Limb (tissue), 2 donors: ENCODE measurements at regions not wholly inside any gene's neighbourhood (a gene's known extent, or its start where the extent isn't known, plus 50 kb on each side); places are given as distances from the start of the nearest gene placed in this dataset.

Source experiments
- DNase-seq, 2 donors: peaks; one replicate each; pipeline ENCODE4 v3.0.0-alpha.2; 2016; ENCODE audit errors: extremely low spot score in 2 of 2

DNA sequence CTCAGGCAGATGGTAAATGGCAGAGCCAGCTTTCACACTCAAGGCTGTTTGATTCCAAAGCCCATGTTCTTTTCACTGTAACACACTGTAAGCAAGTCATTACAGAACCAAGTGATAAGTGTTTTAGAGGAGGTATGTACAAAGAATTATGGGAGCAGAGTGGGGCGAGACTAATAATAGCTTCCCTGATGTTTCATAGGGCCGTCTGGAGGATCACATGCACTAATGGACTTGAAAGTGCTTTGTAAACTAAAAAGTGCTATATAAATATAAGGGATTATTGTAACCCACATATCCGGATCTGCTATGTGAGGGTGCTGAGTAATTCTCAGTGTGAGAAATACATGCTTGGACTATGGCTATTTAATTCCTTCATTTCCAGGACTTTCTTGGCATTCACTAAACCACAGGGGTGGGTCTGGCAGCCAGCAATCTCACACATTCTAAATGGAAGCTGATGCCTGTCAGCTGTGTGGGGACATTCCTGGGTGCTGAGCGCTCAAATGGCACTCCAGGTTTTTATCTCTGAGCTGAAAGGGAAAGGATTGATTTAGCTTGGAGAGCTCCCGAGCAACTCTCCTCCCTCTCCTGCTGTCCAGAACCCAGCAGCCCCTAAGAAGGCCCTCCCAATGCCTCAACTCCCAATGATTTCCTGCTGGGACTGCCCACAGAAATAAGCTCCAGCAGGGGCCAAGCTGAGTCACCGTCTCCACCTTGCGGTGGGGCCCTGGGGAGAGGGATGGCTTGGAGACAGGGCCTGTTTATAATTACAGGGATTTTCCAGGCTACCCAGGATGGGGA lies 222.8 kb downstream of the SOX11 start:
- DNase-seq, result peak; percentile 50 to 59

DNA sequence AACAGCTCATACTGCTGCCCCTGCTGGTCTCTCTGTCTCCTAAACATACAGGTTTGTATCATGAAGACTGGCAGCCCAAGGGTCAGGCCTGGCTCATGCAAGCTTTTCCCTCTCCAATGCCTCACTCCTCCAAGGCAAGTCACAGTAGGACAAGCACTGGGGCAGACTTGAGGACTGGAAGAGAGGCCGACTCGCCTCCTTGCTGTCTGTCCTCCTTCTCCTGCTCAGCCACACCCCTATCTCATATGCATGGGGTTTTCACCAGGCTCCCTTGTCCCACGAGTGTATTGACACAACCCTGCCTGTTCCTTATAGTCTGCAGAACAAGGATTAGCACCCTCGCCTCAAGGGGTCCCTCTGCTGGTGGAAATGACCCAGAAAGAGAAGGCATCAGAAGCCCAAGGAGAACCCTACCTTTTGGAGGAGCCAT lies 223.7 kb downstream of the SOX11 start:
- no peak for DNase-seq

DNA sequence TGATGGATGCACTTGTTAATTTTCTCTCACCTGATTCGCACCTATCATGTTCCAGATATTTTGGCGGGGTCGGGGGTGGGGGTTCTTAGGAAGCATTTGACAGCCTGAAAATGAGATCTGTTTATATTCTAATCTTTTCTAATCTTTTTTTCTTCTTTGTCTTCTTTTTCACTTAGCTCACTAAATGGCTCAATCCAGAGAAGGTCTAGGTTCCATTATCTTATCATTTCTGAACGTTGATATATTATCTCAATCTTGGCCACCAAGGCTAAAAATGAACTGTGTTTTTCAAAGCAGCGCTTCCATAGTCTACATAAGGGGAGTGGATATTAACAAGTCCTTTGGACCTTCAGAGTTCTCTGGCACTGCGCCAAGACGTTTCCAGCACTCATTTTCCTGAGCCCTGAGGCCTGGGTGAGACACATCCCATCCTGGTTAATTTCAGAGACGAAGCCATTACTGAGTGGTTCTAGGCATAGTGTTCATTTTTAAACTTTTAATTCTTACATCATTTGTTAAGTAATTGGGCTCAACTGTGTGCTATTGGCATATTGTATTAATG lies 229.0 kb downstream of the SOX11 start:
- DNase-seq, result no peak

DNA sequence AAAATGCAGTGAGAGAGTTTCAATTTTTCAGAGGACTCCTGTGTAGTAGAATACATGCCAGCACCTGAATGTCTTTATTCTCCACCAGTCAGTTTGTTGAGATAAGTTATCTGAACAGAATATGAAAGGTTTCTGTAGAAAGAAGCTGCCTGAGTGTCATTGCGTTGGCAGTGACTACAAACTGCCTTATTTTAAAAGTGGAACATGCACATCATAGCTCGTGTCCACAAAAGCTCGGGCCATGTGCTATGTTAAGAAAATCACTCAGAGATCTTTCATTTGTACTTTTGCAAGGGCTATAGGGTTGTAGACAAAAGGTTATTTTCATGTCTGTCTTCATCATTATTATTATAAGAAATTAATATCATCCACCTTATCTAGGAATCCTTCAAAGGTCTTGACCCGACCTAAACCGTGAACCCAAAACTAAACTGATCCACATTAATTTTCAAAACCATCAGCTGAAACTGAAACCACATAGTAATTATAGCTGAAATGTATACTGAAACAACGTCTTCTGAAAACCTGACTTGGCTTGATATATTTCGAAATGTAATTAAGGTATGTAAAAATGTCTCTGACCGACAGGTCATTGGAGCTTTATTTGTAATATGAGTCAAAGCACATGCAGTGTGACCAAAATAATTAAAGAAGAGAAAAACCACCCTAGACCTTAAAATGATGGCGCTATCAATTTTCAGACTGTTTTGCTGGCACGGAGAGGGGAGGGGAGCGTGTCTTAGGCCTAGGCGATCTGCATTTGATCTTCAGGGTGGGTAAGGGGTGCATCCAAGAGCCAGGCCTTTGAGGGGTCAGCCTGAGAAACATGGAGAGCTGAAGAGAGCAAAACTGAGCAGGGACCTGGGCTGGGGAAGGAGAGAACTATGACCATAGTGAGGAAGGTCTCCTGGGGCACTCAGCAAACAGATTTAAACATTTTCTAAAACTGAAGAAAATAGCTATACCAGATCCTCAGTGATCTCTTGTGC lies 232.1 kb downstream of the SOX11 start:
- no peak for DNase-seq

DNA sequence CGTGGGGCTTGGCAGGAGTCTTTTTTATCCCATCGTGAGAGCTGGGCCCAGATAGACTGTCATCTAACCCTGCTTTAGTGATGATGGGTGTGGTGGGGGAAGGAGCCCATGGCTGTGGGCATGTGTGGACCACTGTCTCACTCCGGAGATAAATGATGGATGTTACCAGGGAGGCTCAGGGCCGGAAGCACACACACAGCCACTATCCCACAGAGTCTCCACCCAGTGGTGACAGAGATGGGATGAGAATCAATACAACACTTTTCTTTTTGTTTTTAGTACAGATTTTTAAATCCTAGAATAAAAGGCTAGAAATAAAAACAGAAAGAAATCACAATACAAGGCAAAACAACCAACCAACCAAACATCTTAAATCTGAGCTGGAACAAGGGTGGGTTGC lies 233.4 kb downstream of the SOX11 start:
- no peak for DNase-seq

DNA sequence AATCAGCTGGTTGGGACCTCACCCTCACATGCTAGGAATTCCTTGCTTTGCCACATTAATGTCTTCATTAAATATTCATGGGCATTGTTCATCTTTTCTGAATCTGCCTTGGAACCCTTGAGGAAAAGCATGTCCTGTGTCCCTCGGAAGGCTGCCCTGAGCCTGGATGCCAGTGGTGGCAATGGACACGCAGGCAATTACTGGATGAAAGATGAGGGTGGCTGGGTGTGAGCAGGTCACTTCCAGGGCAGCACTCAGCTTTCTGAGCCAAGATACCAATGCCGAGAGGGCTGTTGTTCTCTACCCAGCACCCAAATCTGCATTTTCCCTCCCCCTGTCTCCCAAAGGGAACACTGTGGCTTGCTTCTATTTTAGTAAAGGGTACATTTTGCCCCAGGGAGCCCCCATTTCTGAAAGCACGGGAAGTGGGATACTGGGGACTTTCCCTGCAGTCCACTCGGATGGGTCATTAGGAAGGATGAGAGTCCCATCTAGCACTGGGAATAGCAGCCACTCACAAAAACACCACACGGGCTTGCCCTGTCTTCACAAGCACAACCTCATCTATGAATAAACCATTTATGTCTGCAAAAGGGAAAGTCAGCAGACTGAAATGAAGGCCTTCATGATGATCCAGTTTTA lies 234.8 kb downstream of the SOX11 start:
- no peak for DNase-seq

DNA sequence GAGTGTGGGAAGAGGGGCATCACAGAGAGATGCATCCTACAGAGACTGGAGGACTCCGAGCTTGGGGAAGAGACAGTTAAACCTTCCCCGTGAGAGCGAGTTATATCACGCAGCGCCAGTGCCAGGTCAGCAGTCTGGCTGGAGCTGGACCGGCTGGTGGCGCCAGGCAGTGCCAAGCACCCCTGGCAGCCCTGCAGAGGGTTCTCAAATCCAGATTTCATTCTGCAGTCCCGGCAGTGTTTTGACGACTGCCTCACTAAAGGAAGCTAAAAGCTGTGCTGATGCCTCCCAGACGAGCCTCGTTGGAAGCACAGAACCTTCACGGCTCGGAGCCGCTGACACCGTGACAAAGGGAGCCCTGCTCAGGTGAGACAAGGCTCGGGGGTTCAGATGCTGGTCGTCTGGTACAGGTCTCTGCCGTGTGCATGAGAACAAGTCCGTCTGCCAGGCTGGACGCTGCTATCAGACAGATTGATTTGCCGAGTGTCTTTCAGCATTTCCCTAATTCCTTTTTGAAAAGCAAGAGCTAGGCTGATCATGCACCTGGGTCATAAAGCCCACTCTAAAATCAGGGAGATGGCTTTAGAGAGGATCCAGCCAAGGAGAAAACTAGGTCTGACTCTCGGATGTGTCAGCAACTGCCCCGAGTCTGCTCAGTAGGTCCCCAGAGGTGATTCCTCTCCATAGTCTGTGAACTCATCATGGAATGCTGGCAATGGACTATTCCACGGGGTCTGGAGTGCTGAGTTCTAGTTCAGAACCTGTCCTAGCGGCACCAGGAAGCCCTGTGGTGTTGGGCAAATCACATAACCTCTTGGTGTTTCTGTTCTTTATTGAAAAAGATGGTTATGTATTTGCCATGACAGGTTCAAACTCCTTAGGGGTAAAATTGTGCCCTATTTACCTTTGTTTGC lies 240.6 kb downstream of the SOX11 start:
- DNase-seq, result no peak

DNA sequence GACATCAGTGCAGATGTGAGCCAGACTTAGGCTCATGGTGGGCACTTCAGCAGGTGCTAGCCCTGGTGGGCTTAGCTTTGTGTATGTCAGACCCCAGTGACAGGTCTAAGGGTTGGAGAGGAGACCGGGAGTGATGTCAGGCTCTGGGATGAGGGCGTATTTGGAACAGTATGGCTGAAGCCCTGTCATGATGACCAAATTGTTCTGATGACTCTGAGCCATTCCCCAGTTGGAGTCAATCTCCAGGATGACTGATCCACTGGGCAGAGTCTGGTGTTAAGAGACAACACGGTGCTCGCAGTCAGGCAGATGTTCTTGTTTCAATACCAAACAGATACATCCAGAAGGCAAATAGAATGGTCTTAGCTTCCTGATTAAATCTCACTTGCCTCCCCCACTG lies 241.5 kb downstream of the SOX11 start:
- no peak for DNase-seq

DNA sequence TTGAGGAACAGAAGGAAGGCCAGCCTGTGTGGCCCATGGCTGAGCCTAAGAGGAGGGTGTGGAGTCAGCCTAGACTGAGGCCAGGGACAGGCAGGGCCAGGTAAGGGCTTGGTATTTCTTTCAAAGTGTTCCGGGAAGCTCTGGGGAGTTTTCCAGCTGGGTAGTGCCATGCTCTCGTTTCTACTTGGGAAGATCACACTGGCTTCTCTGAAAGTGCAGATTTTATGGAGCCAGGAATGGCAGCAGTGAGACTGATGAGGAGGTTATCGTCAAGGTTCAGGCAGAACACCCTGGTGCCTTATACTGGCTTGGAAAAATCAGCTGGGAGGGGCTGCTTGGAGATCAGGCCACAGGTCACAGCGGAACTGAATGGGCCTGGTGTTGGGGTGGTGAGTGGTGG lies 245.1 kb downstream of the SOX11 start:
- DNase-seq, result no peak

DNA sequence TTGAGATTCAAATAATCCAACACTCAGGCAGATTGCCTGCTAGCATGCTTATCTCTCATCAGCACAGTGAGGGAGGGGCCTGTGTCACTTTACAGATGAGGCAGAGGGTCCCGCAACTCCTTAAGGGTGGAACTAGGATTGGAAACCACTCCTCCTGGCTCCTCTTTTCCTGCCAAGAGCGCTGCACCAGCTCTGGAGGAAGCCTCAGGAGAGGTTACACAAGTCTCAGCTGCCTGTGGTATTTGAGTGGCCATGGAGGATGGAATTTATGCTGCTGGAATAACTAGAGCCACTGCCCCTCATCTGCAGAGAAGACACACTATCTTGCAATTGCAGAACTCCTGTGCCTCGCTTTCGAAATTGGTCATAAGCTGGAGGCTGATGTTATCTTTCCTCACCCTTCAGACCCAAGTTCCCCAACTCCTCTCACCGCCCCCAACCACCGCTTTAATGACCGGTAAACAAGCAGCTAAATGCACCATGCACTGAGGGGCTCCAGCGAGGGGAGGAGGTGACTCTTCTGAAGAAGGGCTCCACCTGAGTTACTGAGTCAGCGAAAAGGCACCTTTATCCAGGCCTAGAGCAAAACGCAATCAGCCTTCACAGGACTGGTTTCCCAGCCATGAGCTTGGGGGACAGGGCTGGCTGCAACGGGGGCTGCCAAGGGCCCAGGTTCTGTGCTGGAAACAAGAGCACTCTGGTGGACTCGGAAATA lies 245.8 kb downstream of the SOX11 start:
- no peak for DNase-seq

DNA sequence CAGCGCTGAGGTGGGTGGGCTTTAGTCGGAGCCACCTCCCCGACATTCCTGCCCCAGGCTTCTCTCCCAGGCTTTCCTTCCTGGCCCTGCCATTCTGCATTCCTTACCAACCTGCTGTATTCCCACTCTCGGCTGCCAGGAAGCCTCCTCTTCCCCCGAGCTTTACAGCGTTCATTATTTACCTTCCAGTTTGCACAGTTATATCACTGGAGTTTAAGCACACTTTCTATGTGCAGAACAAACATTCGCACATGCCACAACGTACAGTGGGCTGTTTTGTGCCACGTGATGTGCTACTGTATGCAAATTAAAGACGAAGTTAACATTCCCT lies 246.3 kb downstream of the SOX11 start:
- no peak for DNase-seq

DNA sequence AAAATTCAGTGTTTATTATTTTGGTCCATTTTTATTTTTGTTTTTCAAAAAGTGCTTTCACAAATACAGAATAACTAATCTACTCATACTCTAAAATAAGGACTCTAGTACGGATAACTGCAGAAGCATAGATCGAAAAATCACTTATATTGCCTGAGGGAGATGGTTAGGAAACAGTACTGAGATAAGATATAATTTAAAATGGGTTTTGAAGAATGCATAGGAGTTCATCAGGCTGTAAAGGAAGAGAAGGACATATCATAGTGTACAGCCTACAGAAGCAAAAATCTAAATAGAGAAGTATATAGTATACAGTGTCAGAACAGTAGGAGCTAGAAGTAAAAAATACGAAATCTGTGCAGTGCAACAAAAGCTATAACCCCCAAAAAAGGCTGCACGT lies 247.4 kb downstream of the SOX11 start:
- DNase-seq, result no peak

DNA sequence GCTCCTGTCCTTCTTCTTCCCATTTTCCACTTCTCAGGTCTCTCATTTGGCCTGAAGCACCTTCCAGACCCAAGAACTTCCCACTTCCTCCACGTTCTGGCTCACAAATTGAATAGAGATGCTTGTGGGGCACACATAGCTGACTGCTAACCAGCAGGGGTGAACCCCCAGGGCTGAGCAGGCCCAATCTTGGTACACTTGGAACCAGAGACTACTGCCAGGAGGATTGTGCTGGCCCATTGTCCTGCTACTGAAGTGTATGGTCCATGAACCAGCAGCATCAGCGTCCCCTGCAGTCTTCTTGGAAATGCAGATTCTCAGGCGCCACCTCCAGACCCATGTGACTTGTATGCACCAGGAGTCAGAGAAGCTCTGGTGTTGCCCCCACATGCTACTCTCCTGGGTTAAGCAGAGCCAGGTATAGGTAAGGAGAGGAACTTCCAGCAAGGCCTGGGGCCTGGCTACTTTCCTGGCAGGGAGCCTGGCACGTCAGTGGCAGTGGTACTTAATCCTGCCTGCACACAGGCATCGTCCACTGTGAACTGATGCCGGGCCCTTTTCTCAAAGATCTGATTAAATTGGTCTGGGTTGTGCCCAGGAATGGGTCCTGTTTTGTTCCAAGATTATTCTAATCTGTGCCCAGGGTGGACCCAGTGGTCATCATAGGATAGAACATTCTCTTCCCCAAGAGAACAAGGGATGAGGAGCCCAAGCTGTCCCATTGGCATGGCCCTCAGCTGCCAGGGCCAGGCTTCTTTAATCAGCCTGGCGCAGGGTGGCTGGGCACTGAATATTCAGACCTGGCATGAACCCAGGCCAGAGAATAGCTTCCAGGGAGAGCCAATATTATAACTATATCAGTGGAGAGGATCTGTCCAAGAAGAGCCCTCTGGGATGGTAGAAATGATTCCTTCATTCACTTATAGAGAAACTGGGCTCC lies 248.7 kb downstream of the SOX11 start:
- DNase-seq, result no peak

DNA sequence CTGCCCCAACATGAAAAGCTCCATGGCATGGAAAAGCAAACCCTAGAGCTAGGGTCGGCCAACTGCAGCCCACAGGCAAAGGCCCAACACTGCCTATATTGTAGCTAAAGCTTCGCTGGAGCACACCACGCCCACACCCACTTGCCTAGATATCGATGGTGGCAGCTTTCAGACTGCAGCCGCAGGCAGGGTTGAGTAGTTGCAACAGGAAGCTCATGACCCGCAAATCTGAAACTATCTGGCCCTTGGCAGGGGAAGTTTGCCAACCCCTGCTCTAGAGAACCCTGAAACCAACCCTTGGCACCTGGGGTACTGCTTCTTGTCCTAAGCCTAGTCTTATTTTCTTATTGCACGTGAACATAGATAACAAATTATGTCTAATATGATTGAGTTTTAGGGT lies 250.0 kb downstream of the SOX11 start:
- no peak for DNase-seq

DNA sequence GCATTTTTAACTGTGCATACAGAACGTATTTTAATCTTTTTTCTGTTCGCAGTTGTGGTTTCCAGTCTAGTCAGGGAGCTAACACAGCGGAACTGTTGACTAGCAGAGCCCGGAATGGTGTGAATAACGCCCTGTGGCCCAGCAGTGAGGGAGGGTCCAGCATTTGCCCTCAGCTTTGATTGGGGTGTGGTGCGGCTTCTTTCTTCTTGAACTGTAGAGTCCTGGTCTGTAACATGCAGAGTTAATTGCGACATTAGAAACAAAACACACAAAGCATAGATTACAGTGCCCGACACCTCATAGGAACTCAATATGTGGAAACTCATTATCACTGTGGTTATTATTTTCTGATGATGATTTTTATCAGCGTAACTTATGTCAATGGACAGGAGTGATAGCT lies 253.6 kb downstream of the SOX11 start:
- no peak for DNase-seq

DNA sequence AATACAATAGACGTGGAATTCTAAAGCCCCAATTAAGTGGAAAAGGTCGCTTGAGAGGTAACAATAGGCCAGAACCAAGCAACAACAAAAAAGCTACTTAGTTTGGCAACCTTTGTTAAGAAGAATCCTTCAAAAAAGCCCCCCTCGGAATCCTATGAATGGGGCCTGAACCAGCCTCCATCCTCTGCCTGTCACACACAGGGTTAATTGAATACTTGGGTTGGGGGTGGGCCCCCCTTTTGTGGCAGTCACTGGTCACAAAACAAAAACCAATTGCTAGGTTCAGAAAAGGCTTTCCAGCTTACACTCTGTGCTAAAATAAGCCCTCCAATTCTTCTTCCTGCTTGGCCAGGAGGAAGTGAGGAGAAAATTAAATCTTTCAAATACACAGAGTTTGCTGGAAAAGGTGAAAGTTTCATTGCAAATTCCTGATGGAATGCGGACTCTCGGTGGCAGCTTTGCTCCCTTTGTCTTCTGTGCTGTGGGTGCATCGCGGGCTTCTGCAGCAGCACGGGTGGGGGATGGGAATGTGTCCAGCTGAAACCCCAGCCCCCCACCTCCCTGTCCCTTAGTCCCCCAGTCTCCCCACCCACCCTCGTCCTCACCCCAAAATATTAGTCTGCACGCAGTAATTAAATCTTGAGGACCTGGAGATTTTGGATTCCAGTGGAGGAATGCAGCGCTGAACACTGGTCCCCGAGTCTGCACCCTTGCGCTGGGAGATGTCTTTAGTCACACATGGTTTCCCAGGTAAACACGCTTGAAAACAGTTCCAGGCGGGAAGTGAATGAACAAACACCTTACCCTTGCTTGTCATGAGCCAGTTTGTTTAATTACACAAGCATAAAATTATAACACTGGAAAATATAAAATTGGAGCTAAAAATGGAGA lies 254.3 kb downstream of the SOX11 start:
- no peak for DNase-seq

DNA sequence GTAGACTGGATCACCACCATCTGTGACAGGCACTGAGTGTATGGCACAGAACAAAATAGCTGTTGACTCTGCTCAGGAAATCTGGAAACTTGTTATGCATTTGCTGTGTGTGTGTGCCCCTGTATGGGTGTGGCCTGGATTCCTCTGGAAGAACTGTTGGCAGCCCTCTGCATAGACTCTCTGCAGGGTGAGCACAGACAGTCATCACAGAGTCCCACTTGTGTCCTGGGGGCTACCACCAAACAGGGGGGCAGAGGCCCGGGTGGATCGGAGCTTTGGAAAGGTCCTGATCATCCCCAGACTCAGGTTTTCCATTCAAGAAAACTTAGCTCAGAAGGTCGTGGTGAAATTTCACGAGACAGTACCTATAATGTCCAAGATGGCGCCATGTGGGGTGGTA lies 258.6 kb downstream of the SOX11 start:
- DNase-seq, result no peak

DNA sequence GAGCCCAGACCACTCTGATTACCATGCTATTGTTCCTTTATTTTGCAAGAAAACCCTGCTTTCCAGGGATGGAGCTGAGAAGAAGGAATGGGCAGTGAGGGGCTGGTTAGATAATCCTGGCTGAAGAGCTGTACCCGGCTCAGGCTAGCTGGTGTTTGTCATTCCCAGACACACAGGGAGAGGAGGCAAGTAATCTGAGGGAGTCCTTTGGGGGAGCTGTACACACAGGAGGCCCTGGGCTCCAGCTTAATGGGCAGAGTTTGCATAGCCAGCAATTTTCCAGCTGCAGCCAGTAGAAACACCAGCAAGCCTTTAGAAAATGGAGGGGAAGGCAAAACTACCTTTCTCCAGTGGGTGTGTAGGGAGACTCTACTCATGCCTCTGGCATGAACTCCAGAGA lies 259.3 kb downstream of the SOX11 start:
- DNase-seq, result no peak
